Skeletal muscle satellite cell (primary cell): ENCODE measurements at regions not wholly inside any gene's neighbourhood (a gene's known extent, or its start where the extent isn't known, plus 50 kb on each side); places are given as distances from the start of the nearest gene placed in this dataset.

Source experiments
- H3K27me3 ChIP-seq: 2 replicates; pipeline ENCODE4 v1.7.0; 2013; ENCODE audit warnings: low read length; ENCODE audit not compliant: control insufficient read depth, insufficient read depth
- H3K36me3 ChIP-seq: 2 replicates; pipeline ENCODE4 v1.7.0; 2013; ENCODE audit warnings: mild to moderate bottlenecking, control low read depth, low read length; ENCODE audit not compliant: insufficient read depth
- H3K4me1 ChIP-seq: 2 replicates; pipeline ENCODE4 v1.7.0; 2013; ENCODE audit warnings: low read length; ENCODE audit not compliant: control insufficient read depth, insufficient read depth
- H3K4me2 ChIP-seq: 2 replicates; pipeline ENCODE4 v1.7.0; 2013; ENCODE audit warnings: mild to moderate bottlenecking, low read length
- H3K4me3 ChIP-seq: 2 replicates; pipeline ENCODE4 v1.7.0; 2013; ENCODE audit warnings: low read length
- H3K9ac ChIP-seq: 2 replicates; pipeline ENCODE4 v1.7.0; 2013; ENCODE audit warnings: mild to moderate bottlenecking, low read depth, low read length, moderate library complexity
- H3K9me3 ChIP-seq: replicated peaks from 2 replicates; pipeline ENCODE4 v1.7.0; 2013; ENCODE audit warnings: mild to moderate bottlenecking, control low read depth, low read length

DNA sequence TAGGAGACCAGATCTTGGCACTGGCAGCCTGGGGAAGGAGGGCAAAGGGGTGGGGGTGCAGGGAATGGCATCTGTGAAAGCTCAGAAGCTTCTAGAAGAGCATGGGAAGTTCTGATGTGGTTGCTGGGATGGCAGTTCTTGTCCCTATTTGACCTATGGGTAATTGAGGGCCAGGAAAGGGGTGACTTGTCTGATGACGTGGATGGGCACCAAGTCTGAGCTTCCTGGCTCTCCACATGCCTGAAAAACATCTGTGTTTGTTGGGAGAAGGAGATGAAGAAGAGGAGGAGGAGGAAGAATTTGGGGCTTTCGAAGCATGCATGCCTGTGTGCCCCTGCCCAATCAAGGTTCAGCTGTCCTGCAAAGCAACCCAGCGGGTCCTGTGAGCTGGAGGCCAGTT lies 158.8 kb downstream of the SMAD6 start:
- H3K4me2 ChIP-seq, result no peak overlapping the region
- no peak overlapping the region for H3K4me3 ChIP-seq
- peaks cover 9% of the 10 kb centered on the region for H3K36me3 ChIP-seq
- H3K9me3 ChIP-seq, result no peaks in the 10 kb centered on the region
- no peaks in the 10 kb centered on the region for H3K27me3 ChIP-seq
- H3K4me1 ChIP-seq, result peaks cover 29% of the 10 kb centered on the region
- no peak overlapping the region for H3K9ac ChIP-seq

DNA sequence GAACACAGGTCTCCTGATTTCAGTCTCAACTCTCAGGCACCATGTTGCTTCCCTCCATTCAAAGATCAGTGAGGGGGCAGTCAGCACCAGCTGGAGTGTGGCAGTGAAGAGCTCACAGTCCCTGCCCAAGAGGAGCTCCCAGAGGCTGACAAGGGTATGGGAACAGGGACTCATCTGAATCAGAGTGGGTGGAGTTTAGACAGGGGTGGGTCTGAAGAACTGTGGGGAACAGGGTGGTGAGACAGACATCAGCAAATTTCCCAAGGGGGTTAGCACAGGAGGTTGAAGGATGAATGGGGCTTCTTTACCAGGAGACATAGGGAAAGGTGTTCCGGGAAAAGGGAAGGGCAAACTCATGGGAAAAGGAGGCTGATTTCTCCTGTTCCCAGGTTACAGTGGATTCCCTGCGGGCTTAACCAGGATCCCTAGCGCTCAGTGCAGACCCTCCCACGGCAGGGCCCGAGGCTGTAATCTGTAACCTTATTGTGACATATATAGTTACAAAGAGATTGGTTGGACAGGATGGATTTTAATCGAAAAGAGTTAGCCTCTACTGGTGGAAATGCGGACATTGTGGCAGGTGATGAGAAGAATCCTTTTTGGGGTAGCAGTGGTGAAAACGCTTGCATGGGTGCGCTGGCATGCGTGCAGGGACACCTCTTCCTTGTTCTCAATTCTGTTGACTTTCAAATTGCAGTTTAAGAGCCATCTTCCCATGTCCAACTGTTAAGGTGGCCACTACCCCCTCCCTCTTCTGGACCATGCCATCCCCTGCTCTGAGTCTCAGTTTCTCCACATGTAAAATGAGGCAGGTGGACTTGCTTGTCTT lies 160.3 kb downstream of the SMAD6 start:
- H3K4me2 ChIP-seq, result no peak overlapping the region
- no peaks in the 10 kb centered on the region for H3K9me3 ChIP-seq
- no peak overlapping the region for H3K4me3 ChIP-seq
- H3K36me3 ChIP-seq, result peaks cover 19% of the 10 kb centered on the region
- peaks cover 29% of the 10 kb centered on the region for H3K4me1 ChIP-seq
- H3K9ac ChIP-seq, result no peak overlapping the region
- H3K27me3 ChIP-seq, result no peaks in the 10 kb centered on the region

DNA sequence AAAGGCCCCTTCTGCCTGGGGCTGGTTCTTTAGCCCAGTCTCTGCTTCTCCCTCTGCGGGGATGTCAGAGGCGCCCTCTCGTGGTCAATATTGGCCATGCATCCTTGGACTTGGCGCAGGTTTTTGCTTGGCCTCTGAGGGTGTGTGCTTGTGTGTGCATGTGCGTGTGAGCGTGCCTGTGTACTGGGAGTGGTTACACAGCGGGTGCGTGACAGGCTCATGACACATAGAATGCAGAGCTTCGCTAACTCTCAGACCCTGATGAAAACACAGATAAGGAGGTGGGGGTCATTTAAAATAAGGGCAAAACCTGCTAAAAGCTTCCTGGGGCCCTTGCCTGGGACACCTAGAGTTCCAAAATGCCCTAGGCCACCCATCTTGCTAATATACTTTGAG lies 160.9 kb downstream of the SMAD6 start:
- Histone ChIP-seq H3K4me1 (peaks cover 29% of the 10 kb centered on the region), H3K36me3 (peaks cover 19% of the 10 kb centered on the region)

DNA sequence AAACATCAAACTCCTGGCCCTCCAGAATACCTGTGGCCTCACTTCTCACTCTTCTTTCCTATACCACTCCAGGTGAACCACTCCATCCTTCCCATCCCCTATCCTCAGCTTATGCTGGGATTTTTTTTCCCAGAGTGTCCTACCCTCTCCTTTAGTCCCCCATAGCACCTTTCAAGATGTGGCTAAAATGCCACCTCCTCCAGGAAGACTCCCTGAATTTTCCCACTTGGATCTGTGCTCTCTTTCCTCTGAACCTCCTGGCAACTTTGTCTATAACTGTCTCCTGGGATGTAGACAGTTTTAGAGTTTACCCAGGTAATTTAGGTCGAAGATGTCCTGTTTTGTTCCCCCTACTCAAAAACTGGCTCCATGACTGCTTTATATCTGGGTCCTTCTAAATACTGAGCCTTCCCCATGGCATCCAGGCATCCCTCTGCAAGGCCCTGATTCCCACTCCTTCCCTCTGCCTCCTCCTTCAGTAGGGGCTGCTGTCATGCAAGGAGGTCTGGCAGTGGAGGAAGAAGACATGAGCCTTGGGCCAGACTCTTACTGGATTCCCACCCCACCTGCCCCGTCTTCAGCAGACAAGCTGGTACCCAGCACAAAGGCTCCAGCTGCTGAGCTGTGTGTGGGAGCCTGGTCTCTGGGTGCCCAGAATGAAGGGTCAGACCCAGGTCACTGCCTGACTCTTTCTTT lies 161.5 kb downstream of the SMAD6 start:
- H3K4me1 ChIP-seq, result peaks cover 28% of the 10 kb centered on the region
- no peaks in the 10 kb centered on the region for H3K27me3 ChIP-seq
- no peak overlapping the region for H3K4me2 ChIP-seq
- no peaks in the 10 kb centered on the region for H3K9me3 ChIP-seq
- no peak overlapping the region for H3K4me3 ChIP-seq
- H3K9ac ChIP-seq, result no peak overlapping the region
- H3K36me3 ChIP-seq, result peaks cover 19% of the 10 kb centered on the region

More for the DNA sequence above, 160.9 kb downstream of the SMAD6 start:
- Histone ChIP-seq H3K27me3 (no peaks in the 10 kb centered on the region), H3K4me2 (no peak overlapping the region), H3K9me3 (no peaks in the 10 kb centered on the region), H3K9ac (no peak overlapping the region), H3K4me3 (no peak overlapping the region)

DNA sequence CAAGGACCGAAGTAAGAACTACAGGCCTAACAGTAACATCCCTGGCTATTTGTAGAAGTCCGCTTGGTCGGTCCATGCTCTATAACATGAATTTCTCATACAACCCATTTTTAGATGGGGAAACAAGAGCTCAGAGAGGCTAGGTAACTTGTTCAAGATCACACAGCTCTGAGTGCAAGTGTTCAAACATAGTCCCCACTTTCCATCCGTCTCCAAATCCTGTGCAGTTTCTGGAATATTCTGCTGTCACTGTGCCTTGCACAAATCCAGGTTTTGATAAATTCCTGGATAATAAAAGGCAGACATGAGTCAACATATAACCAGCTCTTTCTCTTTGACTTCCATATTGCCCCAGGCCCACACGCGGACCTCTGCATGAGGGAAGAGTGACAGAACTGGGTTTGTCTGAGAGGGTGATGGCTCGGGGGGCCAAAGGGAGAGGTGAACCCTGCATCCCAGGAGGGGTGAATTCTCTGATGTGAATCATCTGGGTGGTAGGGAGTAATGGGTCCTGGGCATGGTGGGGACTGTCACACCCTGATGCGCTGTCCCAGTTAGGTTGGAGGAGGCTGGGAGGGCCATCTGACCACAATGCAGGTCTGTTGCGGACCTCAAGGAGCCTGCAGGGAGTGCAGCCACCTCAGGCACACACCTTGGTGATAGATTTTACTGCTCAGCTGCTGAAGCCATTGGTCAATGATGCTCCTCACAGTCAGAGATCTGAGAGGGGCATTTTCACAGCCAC lies 162.2 kb downstream of the SMAD6 start:
- no peak overlapping the region for H3K4me3 ChIP-seq
- peaks cover 19% of the 10 kb centered on the region for H3K36me3 ChIP-seq
- H3K4me1 ChIP-seq, result peaks cover 23% of the 10 kb centered on the region
- H3K9me3 ChIP-seq, result no peaks in the 10 kb centered on the region
- no peak overlapping the region for H3K4me2 ChIP-seq
- no peak overlapping the region for H3K9ac ChIP-seq
- H3K27me3 ChIP-seq, result no peaks in the 10 kb centered on the region

DNA sequence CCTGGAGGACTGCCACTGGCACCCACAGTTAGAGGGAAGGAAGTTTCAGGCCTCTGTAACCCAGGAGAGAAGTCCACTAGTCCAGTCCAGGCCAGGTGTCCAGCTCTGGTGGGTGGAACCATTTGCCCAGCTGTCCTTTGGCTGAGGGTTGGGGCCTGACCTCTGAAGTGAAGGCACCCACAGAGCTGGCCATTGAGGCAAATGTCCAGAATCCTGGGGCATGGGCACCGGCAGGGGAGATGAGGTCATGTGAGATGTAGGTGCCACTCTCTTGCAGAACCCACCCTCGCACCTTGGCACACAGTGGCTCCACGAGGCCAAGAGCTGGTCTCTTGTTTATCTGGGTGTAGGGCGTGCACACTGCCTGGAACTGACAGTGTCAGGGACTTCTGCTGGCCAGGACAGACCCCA lies 162.8 kb downstream of the SMAD6 start:
- no peak overlapping the region for H3K4me3 ChIP-seq
- H3K9ac ChIP-seq, result no peak overlapping the region
- no peaks in the 10 kb centered on the region for H3K27me3 ChIP-seq
- H3K36me3 ChIP-seq, result peaks cover 19% of the 10 kb centered on the region
- no peak overlapping the region for H3K4me2 ChIP-seq
- H3K9me3 ChIP-seq, result no peaks in the 10 kb centered on the region
- H3K4me1 ChIP-seq, result peaks cover 23% of the 10 kb centered on the region

DNA sequence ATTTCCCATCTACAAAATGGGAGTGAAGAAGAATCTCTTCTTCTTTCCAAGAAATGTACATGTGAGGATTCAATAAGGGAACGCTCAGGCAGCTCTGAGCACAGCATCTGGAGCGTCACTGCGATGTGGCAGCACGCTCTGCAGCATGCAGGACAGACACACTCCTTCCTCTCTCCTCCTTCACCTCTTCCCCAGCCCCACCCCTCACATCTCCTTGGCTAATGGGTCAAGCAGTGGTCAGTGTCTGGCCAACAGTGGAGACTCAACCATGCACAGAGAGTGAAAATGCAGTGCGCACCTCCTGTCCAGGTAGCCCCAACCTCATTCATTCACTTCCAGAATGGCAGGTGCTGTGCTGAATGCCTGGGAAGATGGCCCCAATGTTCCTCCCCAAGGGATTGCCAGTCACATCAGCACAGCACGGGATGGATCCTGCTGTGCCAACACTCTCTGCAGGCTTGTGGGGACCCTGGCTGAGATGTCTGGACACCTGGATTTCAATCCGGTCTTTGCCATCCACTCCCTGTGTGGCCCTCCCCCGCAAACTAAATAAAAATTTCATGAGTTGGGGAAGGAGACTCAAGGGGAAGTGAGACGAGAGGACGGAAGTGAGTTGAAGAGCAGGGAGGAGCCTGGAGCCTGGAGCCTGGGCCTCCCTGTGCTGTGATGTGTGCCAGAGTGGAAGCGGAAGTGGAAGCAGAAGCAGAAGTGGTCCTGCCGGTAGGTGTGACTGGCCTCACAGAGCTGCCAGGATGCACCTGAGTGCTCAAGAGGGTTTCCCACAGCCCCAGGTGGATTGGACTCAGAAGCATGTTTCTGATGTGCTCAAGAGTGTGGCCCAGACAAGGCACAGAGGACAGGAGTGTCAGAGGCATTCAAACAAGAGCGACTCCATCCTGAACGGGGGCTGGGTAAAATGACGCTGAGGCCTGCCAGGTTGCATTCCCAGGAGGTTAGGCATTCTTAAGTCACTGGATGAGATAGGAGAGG lies 163.9 kb downstream of the SMAD6 start:
- Histone ChIP-seq H3K4me3 (no peak overlapping the region), H3K9ac (no peak overlapping the region), H3K9me3 (no peaks in the 10 kb centered on the region), H3K27me3 (no peaks in the 10 kb centered on the region), H3K36me3 (peaks cover 19% of the 10 kb centered on the region), H3K4me2 (no peak overlapping the region), H3K4me1 (peaks cover 18% of the 10 kb centered on the region)

DNA sequence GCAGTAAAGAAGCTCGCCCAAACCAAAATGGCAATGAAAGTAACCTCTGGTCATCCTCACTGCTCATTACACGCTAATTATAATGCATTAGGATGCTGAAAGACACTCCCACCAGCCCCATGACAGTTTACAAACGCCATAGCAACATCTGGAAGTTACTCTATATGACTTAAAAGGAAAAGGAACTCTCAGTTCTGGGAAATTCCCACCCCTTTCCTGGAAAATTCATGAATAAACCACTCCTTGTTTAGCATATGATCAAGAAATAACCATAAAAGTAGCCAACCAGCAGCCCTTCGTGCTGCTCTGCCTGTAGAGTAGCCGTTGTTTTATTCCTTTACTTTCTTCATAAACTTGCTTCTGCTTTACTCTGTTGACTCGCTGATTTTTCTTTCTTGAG lies 164.6 kb downstream of the SMAD6 start:
- Histone ChIP-seq H3K4me3 (no peak overlapping the region), H3K9ac (no peak overlapping the region), H3K27me3 (no peaks in the 10 kb centered on the region), H3K36me3 (peaks cover 19% of the 10 kb centered on the region), H3K4me2 (no peak overlapping the region), H3K9me3 (no peaks in the 10 kb centered on the region), H3K4me1 (peaks cover 16% of the 10 kb centered on the region)

DNA sequence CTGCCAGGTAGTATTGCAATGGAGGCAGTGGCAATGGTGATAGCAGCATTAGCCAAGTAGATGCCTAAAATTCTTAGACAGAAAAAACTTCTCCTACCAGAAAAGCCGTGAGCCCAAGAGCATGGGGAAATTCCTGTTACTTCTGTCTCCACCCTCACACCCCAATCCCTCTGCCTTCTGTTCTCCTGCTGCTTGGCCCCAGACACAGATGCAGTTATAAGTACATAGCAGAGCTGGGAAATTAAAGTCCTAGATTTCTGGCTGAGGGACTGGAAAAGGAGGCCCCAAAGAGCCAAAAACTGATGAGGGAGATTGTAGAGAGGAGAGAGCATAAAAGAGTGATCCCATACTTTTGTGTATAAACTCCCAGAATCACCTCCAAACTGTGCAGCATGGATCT lies 166.9 kb downstream of the SMAD6 start:
- no peaks in the 10 kb centered on the region for H3K27me3 ChIP-seq

DNA sequence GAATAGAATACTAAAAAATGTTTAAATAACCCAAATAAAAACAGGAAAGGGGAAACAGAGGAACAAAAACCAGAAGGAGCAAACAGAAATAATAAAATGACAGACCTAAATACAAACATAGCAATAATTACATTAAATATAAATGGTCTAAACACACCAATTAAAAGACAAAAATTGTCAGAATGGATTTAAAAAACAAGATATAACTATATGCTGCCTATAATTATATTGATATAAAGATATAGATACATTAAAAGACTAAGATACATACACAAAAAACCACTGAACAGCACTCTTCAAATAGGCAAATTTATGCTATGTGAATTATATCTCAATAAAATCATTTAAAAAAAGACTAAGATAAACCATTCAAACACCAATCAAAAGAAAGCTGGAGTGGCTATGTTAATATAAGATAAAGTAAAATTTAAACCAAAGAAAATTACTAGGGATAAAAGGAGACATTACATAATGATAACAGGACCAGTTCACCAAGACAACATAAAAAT lies 168.9 kb downstream of the SMAD6 start:
- H3K9me3 ChIP-seq, result no peaks in the 10 kb centered on the region
- H3K4me2 ChIP-seq, result no peak overlapping the region
- no peaks in the 10 kb centered on the region for H3K27me3 ChIP-seq
- H3K9ac ChIP-seq, result no peak overlapping the region
- H3K4me3 ChIP-seq, result no peak overlapping the region
- H3K36me3 ChIP-seq, result peaks cover 9% of the 10 kb centered on the region
- no peaks in the 10 kb centered on the region for H3K4me1 ChIP-seq

More for the DNA sequence above, 166.9 kb downstream of the SMAD6 start:
- Histone ChIP-seq H3K4me1 (no peaks in the 10 kb centered on the region), H3K36me3 (peaks cover 16% of the 10 kb centered on the region), H3K9ac (no peak overlapping the region), H3K9me3 (no peaks in the 10 kb centered on the region), H3K4me2 (no peak overlapping the region), H3K4me3 (no peak overlapping the region)
